B cell (primary cell): ENCODE measurements at regions not wholly inside any gene's neighbourhood (a gene's known extent, or its start where the extent isn't known, plus 50 kb on each side); places are given as distances from the start of the nearest gene placed in this dataset.

Source experiments
- ATAC-seq: fragments of 200-7000 bp; cut with Tn5 transposase; one replicate; pipeline ENCODE4 v1.10.0; 2021; ENCODE audit warnings: low read depth, mild to moderate bottlenecking, moderate number of reproducible peaks, moderate library complexity
- CTCF ChIA-PET: fragments of 350-600 bp; sonication (Branson Sonifier 250); formaldehyde crosslinking; loops from one replicate; lab custom pipeline; 2021; ENCODE audit warnings: antibody characterized with exemption, inconsistent platforms; lab: Charles Lee
- POLR2A ChIA-PET: fragments of 350-600 bp; sonication (Branson Sonifier 250); formaldehyde crosslinking; loops from one replicate; lab custom pipeline; 2021; ENCODE audit warnings: antibody characterized with exemption; lab: Charles Lee
- DNase-seq: peaks from one replicate; pipeline ENCODE4 v3.0.0; 2013
- H2AFZ ChIP-seq: 2 replicates; pipeline ENCODE4 v1.6.1; 2012; ENCODE audit warnings: mild to moderate bottlenecking, low read depth, low read length; ENCODE audit not compliant: insufficient read depth, poor library complexity, severe bottlenecking
- H3K27ac ChIP-seq, 2 donors: 1 replicate in 1 of 2; 2 replicates in 1 of 2; pipeline ENCODE4 v1.5.1; 2012 to 2013; ENCODE audit warnings: low read length in 2 of 2, mild to moderate bottlenecking in 2 of 2, moderate library complexity in 1 of 2
- H3K27me3 ChIP-seq, 4 experiments: fragments of 200-600 bp in 1 of 4; sonication (generic) in 1 of 4; replicated peaks in 1 of 4; 1 replicate in 2 of 4; 2 replicates in 2 of 4; pipeline versions ENCODE4 v1.6.1 to v1.7.0; 2013 to 2016; ENCODE audit warnings: low read length in 3 of 4, mild to moderate bottlenecking in 2 of 4, mixed read lengths in 1 of 4, moderate library complexity in 1 of 4; ENCODE audit not compliant: insufficient read depth in 4 of 4, control insufficient read depth in 3 of 4; ENCODE audit errors: control extremely low read depth in 1 of 4
- H3K36me3 ChIP-seq, 2 experiments: replicated peaks in 1 of 2; 1 replicate in 1 of 2; 2 replicates in 1 of 2; pipeline versions ENCODE4 v1.6.1 to v1.7.1; 2013; ENCODE audit warnings: low read length in 1 of 2; ENCODE audit not compliant: insufficient read depth in 2 of 2, control insufficient read depth in 1 of 2; ENCODE audit errors: control extremely low read depth in 1 of 2, extremely low read depth in 1 of 2
- H3K4me1 ChIP-seq, 2 donors: fragments of 200-600 bp in 1 of 2; sonication (generic) in 1 of 2; 1 replicate in 1 of 2; 2 replicates in 1 of 2; pipeline versions ENCODE4 v1.5.1 to v1.6.1; 2013 to 2017; ENCODE audit warnings: low read length in 2 of 2; ENCODE audit not compliant: control insufficient read depth in 2 of 2, insufficient read depth in 2 of 2
- H3K4me2 ChIP-seq: replicated peaks from 2 replicates; pipeline ENCODE3; 2012; ENCODE audit warnings: mild to moderate bottlenecking, low read depth, low read length; ENCODE audit not compliant: poor library complexity, severe bottlenecking
- H3K4me3 ChIP-seq, 5 experiments: fragments of 200-600 bp in 1 of 5; sonication (generic) in 1 of 5; 1 replicate in 3 of 5; 2 replicates in 2 of 5; pipeline versions ENCODE4 v1.5.1 to v1.7.0; 2011 to 2016; ENCODE audit warnings: low read length in 4 of 5, mild to moderate bottlenecking in 4 of 5, low read depth in 2 of 5, control low read depth in 1 of 5, moderate library complexity in 1 of 5; ENCODE audit not compliant: insufficient read depth in 1 of 5; ENCODE audit errors: control extremely low read depth in 1 of 5, extremely low read depth in 1 of 5
- H3K79me2 ChIP-seq: fragments of 200-600 bp; sonication (generic); one replicate; pipeline ENCODE4 v1.6.0; 2016; ENCODE audit warnings: low read length; ENCODE audit not compliant: control insufficient read depth, insufficient read depth
- H3K9ac ChIP-seq: fragments of 200-600 bp; sonication (generic); 2 replicates; pipeline ENCODE4 v1.6.1; 2017; ENCODE audit warnings: mild to moderate bottlenecking, low read length, moderate library complexity
- H3K9me3 ChIP-seq, 3 donors: one replicate each; pipeline versions ENCODE4 v1.6.1 to v1.7.1; 2013; ENCODE audit warnings: low read length in 2 of 3; ENCODE audit not compliant: control insufficient read depth in 2 of 3, insufficient read depth in 1 of 3; ENCODE audit errors: control extremely low read depth in 1 of 3
- H4K20me1 ChIP-seq: 2 replicates; pipeline ENCODE4 v1.6.0; 2012; ENCODE audit warnings: mild to moderate bottlenecking, low read length; ENCODE audit not compliant: insufficient read depth, control insufficient read depth, poor library complexity, severe bottlenecking
- H3K27ac Mint-ChIP-seq: one replicate; pipeline ENCODE4 v1.8.0; 2021; ENCODE audit warnings: mixed read lengths
- H3K27me3 Mint-ChIP-seq: one replicate; pipeline ENCODE4 v1.8.0; 2021; ENCODE audit warnings: mixed read lengths
- H3K4me1 Mint-ChIP-seq: one replicate; pipeline ENCODE4 v1.8.0; 2021; ENCODE audit warnings: mixed read lengths
- H3K4me3 Mint-ChIP-seq: one replicate; pipeline ENCODE4 v1.8.0; 2021; ENCODE audit warnings: mixed read lengths
- H3K9me3 Mint-ChIP-seq: one replicate; pipeline ENCODE4 v1.8.0; 2022; ENCODE audit warnings: mixed read lengths; ENCODE audit not compliant: insufficient read depth
- CTCF ChIP-seq: fragments of 200-600 bp; IDR thresholded peaks from one replicate; pipeline ENCODE4 v1.8.0; 2022; ENCODE audit warnings: antibody characterized with exemption, mild to moderate bottlenecking
- EZH2 ChIP-seq: IDR thresholded peaks from 2 replicates; pipeline ENCODE4 v1.6.1; 2012; ENCODE audit warnings: borderline replicate concordance, low read depth, mild to moderate bottlenecking, moderate library complexity, low read length; ENCODE audit not compliant: insufficient read depth, poor library complexity, severe bottlenecking
- WGBS: methylation state at CpG from one replicate; pipeline ENCODE4 v1.1.5; 2013; ENCODE audit warnings: missing lambda C conversion rate; ENCODE audit not compliant: insufficient coverage; 5-methylcytosine and 5-hydroxymethylcytosine counted together
- intact Hi-C: fragments of 100-400 bp; cut with micrococcal nuclease; formaldehyde crosslinking; loops from one replicate; pipeline ENCODE4 v1.10.0; 2022

- no peak for DNase-seq
- Histone ChIP-seq H3K9me3 (peaks cover 0 to 19% (median 1%) of the 10 kb centered on the region in 3 donors), H3K79me2 (no peaks in the 10 kb centered on the region), H3K4me1 (no peaks in the 10 kb centered on the region), H4K20me1 (no peaks in the 10 kb centered on the region), H3K36me3 (no peaks in the 10 kb centered on the region), H3K9ac (no peak overlapping the region), H3K27me3 (no peaks in the 10 kb centered on the region), H3K27ac (no peak overlapping the region), H3K4me2 (no peak overlapping the region), H3K4me3 (no peak overlapping the region), H2AFZ (no peak overlapping the region)
- Mint-ChIP-seq H3K4me3 (no peak overlapping the region), H3K9me3 (peaks cover 3% of the 10 kb centered on the region), H3K27me3 (no peaks in the 10 kb centered on the region), H3K27ac (no peak overlapping the region), H3K4me1 (no peaks in the 10 kb centered on the region)
- no peak for ATAC-seq
- TF ChIP-seq EZH2 (no peak), CTCF (no peak)
- 70% methylated on average over 7 of the region's 9 CpGs for WGBS
- intact Hi-C loops: no loop called here
- ChIA-PET CTCF (no interaction called here), POLR2A (no interaction called here)
These were observed 124.5 kb upstream of the PKDCC start for GRCh38 chr2:41923156-41923786.

- WGBS: 67% methylated on average over 1 of the region's 5 CpGs
- H4K20me1 ChIP-seq: no peaks in the 10 kb centered on the region
- H3K4me2 ChIP-seq: no peak overlapping the region
- CTCF ChIA-PET: no interaction called here
- no peak overlapping the region for H3K4me3 Mint-ChIP-seq
- no peak for DNase-seq
- POLR2A ChIA-PET: no interaction called here
- no peaks in the 10 kb centered on the region for H3K36me3 ChIP-seq
- ATAC-seq: no peak
- no peak overlapping the region for H3K27ac ChIP-seq
- no peaks in the 10 kb centered on the region for H3K79me2 ChIP-seq
- peaks cover 0 to 19% (median 1%) of the 10 kb centered on the region in 3 donors for H3K9me3 ChIP-seq
- H3K27ac Mint-ChIP-seq: no peak overlapping the region
- no peak overlapping the region for H3K4me3 ChIP-seq
- no peak overlapping the region for H3K9ac ChIP-seq
- H3K9me3 Mint-ChIP-seq: peaks cover 3% of the 10 kb centered on the region
- no peak overlapping the region for H2AFZ ChIP-seq
- H3K4me1 Mint-ChIP-seq: no peaks in the 10 kb centered on the region
- no peaks in the 10 kb centered on the region for H3K27me3 Mint-ChIP-seq
- no peaks in the 10 kb centered on the region for H3K4me1 ChIP-seq
- intact Hi-C loops: no loop called here
- TF ChIP-seq EZH2 (no peak), CTCF (no peak)
- H3K27me3 ChIP-seq: no peaks in the 10 kb centered on the region
These were observed 123.8 kb upstream of the PKDCC start for GRCh38 chr2:41924024-41924423.
